WTC11 (cell line): ENCODE measurements at regions not wholly inside any gene's neighbourhood (a gene's known extent, or its start where the extent isn't known, plus 50 kb on each side); places are given as distances from the start of the nearest gene placed in this dataset.
A peak's percentile ranks its signal among the peaks of the same experiment; 100 is the strongest.

Experiments used
- ATAC-seq: fragments of 200-7000 bp; cut with Tn5 transposase; 2 replicates; pipeline ENCODE4 v1.10.0; 2021; ENCODE audit warnings: mild to moderate bottlenecking, moderate library complexity
- CTCF ChIA-PET: fragments of 300-600 bp; sonication (Branson Sonifier 250); formaldehyde crosslinking; loops from one replicate; lab custom pipeline; 2021; ENCODE audit warnings: antibody characterized with exemption; lab: Charles Lee
- POLR2A ChIA-PET: fragments of 350-600 bp; sonication (Branson Sonifier 250); formaldehyde crosslinking; loops from one replicate; lab custom pipeline; 2021; ENCODE audit warnings: antibody characterized with exemption; lab: Charles Lee
- DNase-seq: peaks from one replicate; pipeline ENCODE4 v3.0.0; 2021; ENCODE audit warnings: low spot score
- H3K27ac Mint-ChIP-seq: 2 replicates; pipeline ENCODE4 v1.8.0; 2021; ENCODE audit warnings: mixed read lengths
- H3K27me3 Mint-ChIP-seq: 2 replicates; pipeline ENCODE4 v1.8.0; 2021; ENCODE audit warnings: low read depth, mild to moderate bottlenecking, moderate library complexity, mixed read lengths
- H3K36me3 Mint-ChIP-seq: 2 replicates; pipeline ENCODE4 v1.8.0; 2021; ENCODE audit warnings: mixed read lengths
- H3K4me1 Mint-ChIP-seq: 2 replicates; pipeline ENCODE4 v1.8.0; 2022; ENCODE audit warnings: mixed read lengths
- H3K4me3 Mint-ChIP-seq: 2 replicates; pipeline ENCODE4 v1.8.0; 2021; ENCODE audit warnings: mild to moderate bottlenecking, moderate library complexity, mixed read lengths
- H3K9me3 Mint-ChIP-seq: 2 replicates; pipeline ENCODE4 v1.8.0; 2021; ENCODE audit warnings: mixed read lengths
- AR ChIP-seq: fragments of 250-450 bp; sonication (Bioruptor Pico); IDR thresholded peaks from 2 replicates; pipeline ENCODE4 v1.9.0; 2021; ENCODE audit warnings: mild to moderate bottlenecking
- ATF1 ChIP-seq: sonication (generic); formaldehyde crosslinking; IDR thresholded peaks from 2 replicates; pipeline ENCODE4 v1.8.1; 2023; ENCODE audit warnings: mild to moderate bottlenecking, moderate library complexity, missing genetic modification reagents
- CBFB ChIP-seq: sonication (generic); formaldehyde crosslinking; IDR thresholded peaks from 2 replicates; pipeline ENCODE4 v1.8.1; 2022; ENCODE audit warnings: mild to moderate bottlenecking, low read depth, missing genetic modification reagents
- CREM ChIP-seq: sonication (generic); formaldehyde crosslinking; IDR thresholded peaks from 2 replicates; pipeline ENCODE4 v1.8.1; 2022; ENCODE audit warnings: mild to moderate bottlenecking, missing genetic modification reagents, moderate library complexity
- ESRRA ChIP-seq: sonication (generic); formaldehyde crosslinking; IDR thresholded peaks from 2 replicates; pipeline ENCODE4 v1.8.1; 2022; ENCODE audit warnings: mild to moderate bottlenecking, missing genetic modification reagents, borderline replicate concordance
- ETV6 ChIP-seq: sonication (generic); formaldehyde crosslinking; IDR thresholded peaks from 2 replicates; pipeline ENCODE4 v1.8.1; 2022; ENCODE audit warnings: mild to moderate bottlenecking, missing genetic modification reagents
- IRF2 ChIP-seq: sonication (generic); formaldehyde crosslinking; IDR thresholded peaks from 2 replicates; pipeline ENCODE4 v1.8.0; 2022; ENCODE audit warnings: low read depth, missing genetic modification reagents, borderline replicate concordance
- MXD4 ChIP-seq: fragments of 250-450 bp; sonication (Bioruptor Pico); IDR thresholded peaks from 2 replicates; pipeline ENCODE4 v1.8.0; 2021; ENCODE audit warnings: mild to moderate bottlenecking, moderate library complexity, borderline replicate concordance
- NFATC4 ChIP-seq: fragments of 250-450 bp; sonication (Bioruptor Pico); IDR thresholded peaks from 2 replicates; pipeline ENCODE4 v1.9.0; 2021; ENCODE audit warnings: mild to moderate bottlenecking
- NFYB ChIP-seq: sonication (generic); formaldehyde crosslinking; conservative IDR thresholded peaks from 2 replicates; pipeline ENCODE4 v1.8.0; 2022; ENCODE audit warnings: low read depth, missing genetic modification reagents
- NR1H2 ChIP-seq: sonication (generic); formaldehyde crosslinking; IDR thresholded peaks from 2 replicates; pipeline ENCODE4 v1.9.0; 2021; ENCODE audit warnings: mild to moderate bottlenecking, moderate library complexity, missing genetic modification reagents
- NR2C2 ChIP-seq: sonication (generic); formaldehyde crosslinking; IDR thresholded peaks from 2 replicates; pipeline ENCODE4 v1.8.0; 2022; ENCODE audit warnings: mild to moderate bottlenecking, missing genetic modification reagents
- PRDM15 ChIP-seq: sonication (generic); formaldehyde crosslinking; IDR thresholded peaks from 2 replicates; pipeline ENCODE4 v1.8.0; 2022; ENCODE audit warnings: missing genetic modification reagents
- TEAD1 ChIP-seq: sonication (generic); formaldehyde crosslinking; IDR thresholded peaks from 2 replicates; pipeline ENCODE4 v1.8.0; 2022; ENCODE audit warnings: mild to moderate bottlenecking, missing genetic modification reagents
- TP53 ChIP-seq: sonication (generic); formaldehyde crosslinking; IDR thresholded peaks from 2 replicates; pipeline ENCODE4 v1.8.1; 2023; ENCODE audit warnings: mild to moderate bottlenecking, missing genetic modification reagents
- ZNF138 ChIP-seq: sonication (generic); formaldehyde crosslinking; conservative IDR thresholded peaks from 2 replicates; pipeline ENCODE4 v1.8.1; 2022; ENCODE audit warnings: mild to moderate bottlenecking, moderate library complexity, missing genetic modification reagents
- ZNF232 ChIP-seq: sonication (generic); formaldehyde crosslinking; IDR thresholded peaks from 2 replicates; pipeline ENCODE4 v1.8.0; 2022; ENCODE audit warnings: mild to moderate bottlenecking, missing genetic modification reagents
- ZNF317 ChIP-seq: sonication (generic); formaldehyde crosslinking; IDR thresholded peaks from 2 replicates; pipeline ENCODE4 v1.8.1; 2023; ENCODE audit warnings: low read depth, mild to moderate bottlenecking, moderate library complexity, missing genetic modification reagents, borderline replicate concordance
- TF ChIP-seq, protein P1 (sequence below): sonication (generic); formaldehyde crosslinking; IDR thresholded peaks from 2 replicates; pipeline ENCODE4 v1.8.0; 2023; ENCODE audit warnings: missing genetic modification reagents, mild to moderate bottlenecking, borderline replicate concordance
- TF ChIP-seq, protein P2 (sequence below): sonication (generic); formaldehyde crosslinking; IDR thresholded peaks from 2 replicates; pipeline ENCODE4 v1.8.1; 2022; ENCODE audit warnings: low read depth, missing genetic modification reagents, borderline replicate concordance

DNA sequence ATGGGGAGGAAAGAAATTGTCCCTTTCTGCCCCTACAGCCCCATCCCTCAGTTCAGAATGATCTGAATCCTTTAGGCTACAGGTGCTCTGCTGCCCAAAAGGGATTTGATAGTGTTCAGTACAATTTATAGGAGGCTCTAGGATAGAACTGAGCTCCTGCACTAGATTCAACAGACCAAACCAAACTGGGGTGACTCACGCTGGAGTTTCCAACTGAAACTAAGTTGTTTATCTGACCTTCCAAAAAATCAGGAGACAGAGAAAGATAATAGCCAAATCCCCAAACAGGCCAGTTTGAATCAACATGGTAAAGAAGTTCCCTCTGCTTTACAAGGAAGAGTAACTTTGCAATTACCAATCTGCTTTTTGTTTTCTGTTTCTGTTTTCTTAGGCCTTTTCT, 72.7 kb upstream of the MBOAT2 start (continued):
- TF ChIP-seq NFYB (no peak), CBFB (CRISPR knock-in tag) (no peak)
- TF ChIP-seq, all 79 proteins: peak for 0

- Mint-ChIP-seq H3K27me3 (peaks cover 70% of the 10 kb centered on the region), H3K4me1 (peaks cover 26% of the 10 kb centered on the region), H3K27ac (peak overlapping the region; percentile 54; the same call in 1 of the 2 replicates), H3K36me3 (no peaks in the 10 kb centered on the region)
- POLR2A ChIA-PET = interaction anchor here (0.5 kb wide), 1 partner anchor 1658 kb away, joined by 4 read pairs; no protein-coding TSS in a partner anchor
- peak; percentile 39 for DNase-seq
- TF ChIP-seq TEAD1 (CRISPR knock-in tag) (peak; percentile 62; the same call in 1 of the 2 replicates), AR (CRISPR knock-in tag) (no peak), ZNF138 (CRISPR knock-in tag) (no peak), NFATC4 (no peak)
- TF ChIP-seq, all 79 proteins: peak for 1
- no peaks in the 10 kb centered on the region for H3K9me3 Mint-ChIP-seq
- peak; percentile 96 for ATAC-seq
- CTCF ChIA-PET = interaction anchor here (0.7 to 1.7 kb wide), 6 partner anchors 20 to 193 kb away, joined by 3 to 7 read pairs (median 4); no protein-coding TSS in a partner anchor
- peak overlapping the region; percentile 9; the same call in 1 of the 2 replicates for H3K4me3 Mint-ChIP-seq
These were observed 71.4 kb upstream of the MBOAT2 start for GRCh38 chr2:9074930-9075329.

- DNase-seq (no peak), ATAC-seq (no peak)
- no peaks in the 10 kb centered on the region for H3K36me3 Mint-ChIP-seq
- H3K4me3 Mint-ChIP-seq = no peak overlapping the region
- peaks cover 26% of the 10 kb centered on the region for H3K4me1 Mint-ChIP-seq
- 0 out of 2 replicates have a peak, but pooled peaks cover 4% of the 10 kb centered on the region for H3K9me3 Mint-ChIP-seq
- H3K27me3 Mint-ChIP-seq = peaks cover 65% of the 10 kb centered on the region
- POLR2A ChIA-PET = no interaction called here
- CTCF ChIA-PET = interaction anchor here (0.6 kb wide), 1 partner anchor 68 kb away, joined by 3 read pairs; no protein-coding TSS in a partner anchor
- no peak overlapping the region for H3K27ac Mint-ChIP-seq
- TF ChIP-seq MXD4 (CRISPR knock-in tag) (no peak), TP53 (CRISPR knock-in tag) (no peak), NR2C2 (no peak), NR1H2 (CRISPR knock-in tag) (no peak), ZNF232 (no peak), ZNF317 (CRISPR knock-in tag) (no peak), ATF1 (CRISPR knock-in tag) (no peak), ESRRA (CRISPR knock-in tag) (no peak), IRF2 (no peak), ETV6 (CRISPR knock-in tag) (no peak), PRDM15 (CRISPR knock-in tag) (no peak), CREM (no peak)
- TF ChIP-seq, protein P1, sequence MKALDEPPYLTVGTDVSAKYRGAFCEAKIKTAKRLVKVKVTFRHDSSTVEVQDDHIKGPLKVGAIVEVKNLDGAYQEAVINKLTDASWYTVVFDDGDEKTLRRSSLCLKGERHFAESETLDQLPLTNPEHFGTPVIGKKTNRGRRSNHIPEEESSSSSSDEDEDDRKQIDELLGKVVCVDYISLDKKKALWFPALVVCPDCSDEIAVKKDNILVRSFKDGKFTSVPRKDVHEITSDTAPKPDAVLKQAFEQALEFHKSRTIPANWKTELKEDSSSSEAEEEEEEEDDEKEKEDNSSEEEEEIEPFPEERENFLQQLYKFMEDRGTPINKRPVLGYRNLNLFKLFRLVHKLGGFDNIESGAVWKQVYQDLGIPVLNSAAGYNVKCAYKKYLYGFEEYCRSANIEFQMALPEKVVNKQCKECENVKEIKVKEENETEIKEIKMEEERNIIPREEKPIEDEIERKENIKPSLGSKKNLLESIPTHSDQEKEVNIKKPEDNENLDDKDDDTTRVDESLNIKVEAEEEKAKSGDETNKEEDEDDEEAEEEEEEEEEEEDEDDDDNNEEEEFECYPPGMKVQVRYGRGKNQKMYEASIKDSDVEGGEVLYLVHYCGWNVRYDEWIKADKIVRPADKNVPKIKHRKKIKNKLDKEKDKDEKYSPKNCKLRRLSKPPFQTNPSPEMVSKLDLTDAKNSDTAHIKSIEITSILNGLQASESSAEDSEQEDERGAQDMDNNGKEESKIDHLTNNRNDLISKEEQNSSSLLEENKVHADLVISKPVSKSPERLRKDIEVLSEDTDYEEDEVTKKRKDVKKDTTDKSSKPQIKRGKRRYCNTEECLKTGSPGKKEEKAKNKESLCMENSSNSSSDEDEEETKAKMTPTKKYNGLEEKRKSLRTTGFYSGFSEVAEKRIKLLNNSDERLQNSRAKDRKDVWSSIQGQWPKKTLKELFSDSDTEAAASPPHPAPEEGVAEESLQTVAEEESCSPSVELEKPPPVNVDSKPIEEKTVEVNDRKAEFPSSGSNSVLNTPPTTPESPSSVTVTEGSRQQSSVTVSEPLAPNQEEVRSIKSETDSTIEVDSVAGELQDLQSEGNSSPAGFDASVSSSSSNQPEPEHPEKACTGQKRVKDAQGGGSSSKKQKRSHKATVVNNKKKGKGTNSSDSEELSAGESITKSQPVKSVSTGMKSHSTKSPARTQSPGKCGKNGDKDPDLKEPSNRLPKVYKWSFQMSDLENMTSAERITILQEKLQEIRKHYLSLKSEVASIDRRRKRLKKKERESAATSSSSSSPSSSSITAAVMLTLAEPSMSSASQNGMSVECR (CRISPR knock-in tag) = no peak
- TF ChIP-seq, protein P2, sequence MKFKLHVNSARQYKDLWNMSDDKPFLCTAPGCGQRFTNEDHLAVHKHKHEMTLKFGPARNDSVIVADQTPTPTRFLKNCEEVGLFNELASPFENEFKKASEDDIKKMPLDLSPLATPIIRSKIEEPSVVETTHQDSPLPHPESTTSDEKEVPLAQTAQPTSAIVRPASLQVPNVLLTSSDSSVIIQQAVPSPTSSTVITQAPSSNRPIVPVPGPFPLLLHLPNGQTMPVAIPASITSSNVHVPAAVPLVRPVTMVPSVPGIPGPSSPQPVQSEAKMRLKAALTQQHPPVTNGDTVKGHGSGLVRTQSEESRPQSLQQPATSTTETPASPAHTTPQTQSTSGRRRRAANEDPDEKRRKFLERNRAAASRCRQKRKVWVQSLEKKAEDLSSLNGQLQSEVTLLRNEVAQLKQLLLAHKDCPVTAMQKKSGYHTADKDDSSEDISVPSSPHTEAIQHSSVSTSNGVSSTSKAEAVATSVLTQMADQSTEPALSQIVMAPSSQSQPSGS (CRISPR knock-in tag) = no peak
These were observed 68.2 kb upstream of the MBOAT2 start for GRCh38 chr2:9071584-9072124.
